MCF 10A (cell line): ENCODE measurements at regions not wholly inside any gene's neighbourhood (a gene's known extent, or its start where the extent isn't known, plus 50 kb on each side); places are given as distances from the start of the nearest gene placed in this dataset.

ENCODE experiments used
- BruUV-seq: library from RNA; stranded (reverse); fragments of 400-500 nt; replicated peaks from 2 replicates; lab custom pipeline; 2021; lab: Mats Ljungman, UMichigan
- CTCF ChIA-PET: fragments of 300-600 bp; sonication (Branson Sonifier 250); formaldehyde crosslinking; extraction: SDS; loops from one replicate; lab custom pipeline; 2021; ENCODE audit warnings: antibody characterized with exemption, inconsistent platforms; lab: Yijun Ruan, JAX
- POLR2A ChIA-PET: fragments of 300-600, 350-650 bp; sonication (Branson Sonifier 250); formaldehyde crosslinking; extraction: SDS; loops from one replicate; lab custom pipeline; 2020; ENCODE audit warnings: antibody characterized with exemption, inconsistent platforms; lab: Yijun Ruan, JAX
- DNase-seq: peaks from one replicate; pipeline ENCODE4 v3.0.0-alpha.2; 2018; ENCODE audit not compliant: unreplicated experiment
- H3K27ac Mint-ChIP-seq: one replicate; pipeline ENCODE4 v1.8.0; 2022; ENCODE audit warnings: mild to moderate bottlenecking, low read depth, mixed read lengths; ENCODE audit not compliant: unreplicated experiment
- H3K27me3 Mint-ChIP-seq: one replicate; pipeline ENCODE4 v1.8.0; 2022; ENCODE audit warnings: mixed read lengths; ENCODE audit not compliant: insufficient read depth, unreplicated experiment
- H3K36me3 Mint-ChIP-seq: one replicate; pipeline ENCODE4 v1.8.0; 2022; ENCODE audit warnings: mild to moderate bottlenecking, moderate library complexity, mixed read lengths; ENCODE audit not compliant: insufficient read depth, unreplicated experiment
- H3K4me1 Mint-ChIP-seq: one replicate; pipeline ENCODE4 v1.8.0; 2022; ENCODE audit warnings: mixed read lengths; ENCODE audit not compliant: insufficient read depth, unreplicated experiment
- H3K4me3 Mint-ChIP-seq: one replicate; pipeline ENCODE4 v1.8.0; 2022; ENCODE audit warnings: mild to moderate bottlenecking, moderate library complexity, mixed read lengths; ENCODE audit not compliant: unreplicated experiment
- H3K9me3 Mint-ChIP-seq: one replicate; pipeline ENCODE4 v1.8.0; 2022; ENCODE audit warnings: mixed read lengths; ENCODE audit not compliant: unreplicated experiment
- CTCF ChIP-seq: fragments of 200-600 bp; IDR thresholded peaks from one replicate; pipeline ENCODE4 v1.8.0; 2022; ENCODE audit warnings: antibody characterized with exemption, mild to moderate bottlenecking; ENCODE audit not compliant: unreplicated experiment
- intact Hi-C: fragments of 100-400 bp; cut with micrococcal nuclease; formaldehyde crosslinking; loops from 2 replicates; pipeline ENCODE4 v1.14.1; 2022

GRCh38 chr3:73812054-73812453, 187.3 kb upstream of the PDZRN3 start:
- no peak for TF ChIP-seq CTCF
- no peaks in the 10 kb centered on the region for H3K27me3 Mint-ChIP-seq
- ChIA-PET CTCF (interaction anchor here (1.1 kb wide), 1 partner anchor 310 kb away, joined by 4 read pairs; no protein-coding TSS in a partner anchor), POLR2A (no interaction called here)
- no peak overlapping the region for H3K4me3 Mint-ChIP-seq
- BruUV-seq, result no TSS peak
- H3K27ac Mint-ChIP-seq, result no peak overlapping the region
- H3K36me3 Mint-ChIP-seq, result no peaks in the 10 kb centered on the region
- intact Hi-C loops, result no loop called here
- no peaks in the 10 kb centered on the region for H3K9me3 Mint-ChIP-seq
- DNase-seq, result no peak
- peaks cover 9% of the 10 kb centered on the region for H3K4me1 Mint-ChIP-seq

- H3K9me3 Mint-ChIP-seq, result no peaks in the 10 kb centered on the region
These were observed 184.2 kb upstream of the PDZRN3 start for GRCh38 chr3:73808862-73809509.

GRCh38 chr3:73805435-73805834, 180.7 kb upstream of the PDZRN3 start:
- no peak for DNase-seq
- Mint-ChIP-seq H3K36me3 (no peaks in the 10 kb centered on the region), H3K4me1 (peaks cover 9% of the 10 kb centered on the region), H3K27ac (no peak overlapping the region), H3K27me3 (no peaks in the 10 kb centered on the region), H3K4me3 (no peak overlapping the region), H3K9me3 (no peaks in the 10 kb centered on the region)
- no peak for TF ChIP-seq CTCF
- ChIA-PET CTCF (interaction anchor here (0.6 to 1.6 kb wide), 3 partner anchors 15 to 215 kb away, joined by 3 to 7 read pairs (median 3); no protein-coding TSS in a partner anchor), POLR2A (interaction anchor here (0.5 kb wide), 1 partner anchor 257 kb away, joined by 5 read pairs; no protein-coding TSS in a partner anchor)
- BruUV-seq, result no TSS peak
- intact Hi-C loops, result no loop called here

More at GRCh38 chr3:73808862-73809509, 184.2 kb upstream of the PDZRN3 start:
- H3K4me3 Mint-ChIP-seq, result no peak overlapping the region
- peaks cover 9% of the 10 kb centered on the region for H3K4me1 Mint-ChIP-seq
- H3K27ac Mint-ChIP-seq, result peak overlapping the region; percentile 47
- no peaks in the 10 kb centered on the region for H3K36me3 Mint-ChIP-seq
- ChIA-PET POLR2A (interaction anchor here (0.7 to 0.8 kb wide), 2 partner anchors 8 to 19 kb away, joined by 3 read pairs; no protein-coding TSS in a partner anchor), CTCF (interaction anchor here (0.6 to 2.6 kb wide), 5 partner anchors 9 to 300 kb away, joined by 3 to 5 read pairs (median 3); no protein-coding TSS in a partner anchor)
- intact Hi-C loops, result no loop called here
- DNase-seq, result peak; percentile 7
- no peaks in the 10 kb centered on the region for H3K27me3 Mint-ChIP-seq
- no peak for TF ChIP-seq CTCF
- no TSS peak for BruUV-seq

- H3K36me3 Mint-ChIP-seq, result no peaks in the 10 kb centered on the region
- no peaks in the 10 kb centered on the region for H3K27me3 Mint-ChIP-seq
- no peak overlapping the region for H3K27ac Mint-ChIP-seq
- BruUV-seq, result no TSS peak
- TF ChIP-seq CTCF, result no peak
- DNase-seq, result no peak
- POLR2A ChIA-PET, result no interaction called here
- H3K4me1 Mint-ChIP-seq, result peaks cover 7% of the 10 kb centered on the region
- intact Hi-C loops, result no loop called here
- H3K4me3 Mint-ChIP-seq, result no peak overlapping the region
- no peaks in the 10 kb centered on the region for H3K9me3 Mint-ChIP-seq
- CTCF ChIA-PET, result interaction anchor here (1.6 kb wide), 1 partner anchor 44 kb away, joined by 7 read pairs; no protein-coding TSS in a partner anchor
These were observed 179.5 kb upstream of the PDZRN3 start for GRCh38 chr3:73804204-73804603.
